ENCODE measurements at regions not wholly inside any gene's neighbourhood (a gene's known extent, or its start where the extent isn't known, plus 50 kb on each side); places are given as distances from the start of the nearest gene placed in this dataset.

GRCh38 chr22:23511627-23512347 lies 68.3 kb downstream of the IGLL1 start:
- TF ChIP-seq CTCF (IDR thresholded peaks at IDR 0.05) (no peak), POLR2A (IDR thresholded peaks at IDR 0.05) (no peak)

All from sigmoid colon (tissue), 3 donors.